Adrenal gland (tissue), 9 donors: ENCODE measurements at regions not wholly inside any gene's neighbourhood (a gene's known extent, or its start where the extent isn't known, plus 50 kb on each side); places are given as distances from the start of the nearest gene placed in this dataset.

ENCODE experiments used
- DNase-seq, 7 donors: peaks; one replicate each; pipeline ENCODE4 v3.0.0-alpha.2; 2019 to 2020
- H3K27ac ChIP-seq, 5 donors: fragments of 200-600 bp; sonication (generic) in 4 of 5; 1 replicate in 3 of 5; 2 replicates in 2 of 5; pipeline versions ENCODE4 v1.5.1 to v1.8.0; 2016 to 2020; ENCODE audit warnings: mild to moderate bottlenecking in 1 of 5
- H3K27me3 ChIP-seq: fragments of 200-600 bp; 2 replicates; pipeline ENCODE4 v1.8.0; 2021
- H3K36me3 ChIP-seq, 2 donors: fragments of 200-600 bp; replicated peaks in 1 of 2; 1 replicate in 1 of 2; 2 replicates in 1 of 2; pipeline versions ENCODE4 v1.5.1 to v1.8.0; 2018 to 2022
- H3K4me1 ChIP-seq, 2 donors: fragments of 200-600 bp; replicated peaks in 1 of 2; 1 replicate in 1 of 2; 2 replicates in 1 of 2; pipeline versions ENCODE4 v1.5.1 to v1.8.0; 2018 to 2021
- H3K4me3 ChIP-seq, 4 donors: fragments of 200-600 bp; sonication (generic) in 3 of 4; one replicate each; pipeline ENCODE4 v1.5.1; 2016 to 2018
- H3K9me3 ChIP-seq, 3 donors: fragments of 200-600 bp; sonication (generic) in 1 of 3; replicated peaks in 1 of 3; 1 replicate in 2 of 3; 2 replicates in 1 of 3; pipeline versions ENCODE4 v1.5.1 to v1.8.0; 2016 to 2021
- CTCF ChIP-seq, 6 experiments: fragments of 450-650 bp in 4 of 6; fragments of 200-600 bp in 2 of 6; sonication (generic) in 1 of 6; IDR thresholded peaks; 1 replicate in 5 of 6; 2 replicates in 1 of 6; pipeline versions ENCODE4 v1.5.1 to v1.8.0; 2016 to 2021; ENCODE audit warnings: antibody characterized with exemption in 6 of 6, mild to moderate bottlenecking in 2 of 6, moderate library complexity in 1 of 6
- POLR2A ChIP-seq, 2 donors: fragments of 450-650 bp; IDR thresholded peaks; one replicate each; pipeline ENCODE4 v1.6.1; 2017; ENCODE audit warnings: antibody characterized with exemption in 2 of 2, mild to moderate bottlenecking in 2 of 2, moderate library complexity in 1 of 2
- WGBS, 4 donors: extraction: QIAGEN DNeasy Blood & Tissue Kit in 2 of 4; methylation state at CpG; one replicate each; pipeline versions ENCODE4 v1.1.5 to v1.1.7; 2013 to 2017; 5-methylcytosine and 5-hydroxymethylcytosine counted together
- intact Hi-C, 2 donors: fragments of 100-400 bp; cut with DNase I; formaldehyde crosslinking; loops; one replicate each; pipeline versions ENCODE4 v1.14.1 to v1.15.0; 2022 to 2023
- donor health status: healthy with polysubstance abuse.
- donor health status: Bipolar disorder and iron deficiency.
- donor health status: DM: yes; HTN: yes; CAD: no.
- donor health status: DM: no; HTN: no; CAD: no.
- donor health status: DM: no; HTN: no; CAD: no.

GRCh38 chr4:38311495-38312126 lies 351.4 kb downstream of the PTTG2 start:
- DNase-seq, result no peak
- no peaks in the 10 kb centered on the region for H3K36me3 ChIP-seq
- H3K4me3 ChIP-seq, result no peak overlapping the region
- H3K9me3 ChIP-seq, result no peaks in the 10 kb centered on the region
- H3K4me1 ChIP-seq, result no peaks in the 10 kb centered on the region
- no peak for TF ChIP-seq POLR2A (IDR thresholded peaks at IDR 0.05)
- TF ChIP-seq CTCF (IDR thresholded peaks at IDR 0.05), result no peak
- no peak overlapping the region for H3K27ac ChIP-seq
- 89 to 93% (median 91%) methylated on average over 8 of the region's 8 CpGs for WGBS, 4 donors
- intact Hi-C loops, result loop anchor here (5.0 to 10.0 kb wide), 3 partner anchors 124 to 237 kb away; no protein-coding TSS in a partner anchor
- no peaks in the 10 kb centered on the region for H3K27me3 ChIP-seq

GRCh38 chr4:38313175-38313574 lies 350.8 kb upstream of the KLF3 start:
- Histone ChIP-seq H3K4me3 (no peak overlapping the region), H3K4me1 (peaks cover under 1 to 1% of the 10 kb centered on the region in 2 donors), H3K27ac (no peak overlapping the region), H3K27me3 (no peaks in the 10 kb centered on the region), H3K36me3 (no peaks in the 10 kb centered on the region), H3K9me3 (no peaks in the 10 kb centered on the region)
- DNase-seq, result no peak
- 86 to 90% (median 90%) methylated on average over 5 of the region's 5 CpGs for WGBS, 4 donors
- intact Hi-C loops, result loop anchor here (5.0 to 10.0 kb wide), 3 partner anchors 126 to 238 kb away; no protein-coding TSS in a partner anchor
- no peak for TF ChIP-seq CTCF (IDR thresholded peaks at IDR 0.05)
- no peak for TF ChIP-seq POLR2A (IDR thresholded peaks at IDR 0.05)

GRCh38 chr4:38313999-38314561 lies 349.9 kb upstream of the KLF3 start:
- no peak overlapping the region for H3K4me3 ChIP-seq
- intact Hi-C loops, result loop anchor here (5.0 to 10.0 kb wide), 3 partner anchors 127 to 239 kb away; no protein-coding TSS in a partner anchor
- no peaks in the 10 kb centered on the region for H3K27me3 ChIP-seq
- H3K9me3 ChIP-seq, result no peaks in the 10 kb centered on the region
- DNase-seq, result peak in 4 of 7 donors; percentile 30 to 36 (median 32)
- peaks cover 4 to 8% of the 10 kb centered on the region in 2 donors for H3K4me1 ChIP-seq
- TF ChIP-seq POLR2A (IDR thresholded peaks at IDR 0.05), result no peak
- TF ChIP-seq CTCF (IDR thresholded peaks at IDR 0.05), result no peak
- H3K36me3 ChIP-seq, result no peaks in the 10 kb centered on the region
- H3K27ac ChIP-seq, result no peak overlapping the region
- 56 to 65% (median 61%) methylated on average over 4 of the region's 4 CpGs for WGBS, 4 donors

- intact Hi-C loops, result loop anchor here (5.0 to 10.0 kb wide), 5 partner anchors 127 to 418 kb away; no protein-coding TSS in a partner anchor
- H3K36me3 ChIP-seq, result no peaks in the 10 kb centered on the region
- no peak for TF ChIP-seq CTCF (IDR thresholded peaks at IDR 0.05)
- TF ChIP-seq POLR2A (IDR thresholded peaks at IDR 0.05), result no peak
- 77 to 85% (median 81%) methylated on average over 4 to 5 of the region's 5 CpGs for WGBS, 4 donors
- DNase-seq, result no peak
- H3K4me3 ChIP-seq, result no peak overlapping the region
- peaks cover 10 to 14% of the 10 kb centered on the region in 2 donors for H3K4me1 ChIP-seq
- H3K27me3 ChIP-seq, result no peaks in the 10 kb centered on the region
- H3K9me3 ChIP-seq, result no peaks in the 10 kb centered on the region
- H3K27ac ChIP-seq, result no peak overlapping the region
Observed at GRCh38 chr4:38314663-38315062, 349.3 kb upstream of the KLF3 start.
